ENCODE measurements at regions not wholly inside any gene's neighbourhood (a gene's known extent, or its start where the extent isn't known, plus 50 kb on each side); places are given as distances from the start of the nearest gene placed in this dataset.
"Not testable (repeated sequence)": the region's sequence is repeated elsewhere in the genome, so short reads cannot be mapped to it uniquely, and the experiment has no call there.

DNA sequence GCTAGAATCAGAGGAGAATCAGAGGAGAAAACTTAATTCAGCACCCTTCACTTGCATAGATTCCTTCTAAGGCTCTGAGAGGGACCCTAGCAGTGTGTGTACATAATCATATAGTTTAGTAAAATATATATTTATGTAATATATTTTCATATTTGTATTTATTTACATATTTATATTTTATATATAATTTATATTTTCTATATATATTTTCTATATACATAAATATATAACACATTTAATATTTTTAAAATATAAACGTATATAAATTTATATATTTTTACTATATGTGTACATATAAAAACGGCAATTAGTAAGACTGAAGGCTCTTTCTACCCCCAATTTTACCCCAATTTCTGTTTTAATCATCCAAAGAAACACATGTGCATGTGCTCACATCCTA lies 80.3 kb downstream of the NXPE2 start:
- no peak for DNase-seq

DNA sequence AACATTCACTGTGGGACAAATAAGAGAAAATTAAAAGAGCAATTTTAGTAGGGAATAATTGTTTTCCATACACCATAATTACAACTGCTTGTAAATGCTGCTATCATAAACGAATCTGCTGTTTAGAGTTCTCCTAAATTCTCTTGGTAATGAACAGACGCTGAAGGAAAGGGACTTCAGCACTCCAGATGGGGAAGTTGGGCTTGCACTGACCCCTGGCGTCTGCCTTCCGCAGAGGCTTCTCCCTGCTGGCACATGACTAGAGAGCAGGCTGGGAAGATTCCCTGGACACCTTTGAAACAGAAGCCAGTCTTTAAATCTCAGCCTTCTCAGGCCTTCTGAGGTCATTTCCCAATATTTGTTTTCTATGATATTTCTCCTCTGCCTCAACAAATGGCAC lies 84.1 kb downstream of the NXPE2 start:
- peak in 1 of 2 experiments; percentile 69 for DNase-seq

GRCh38 chr11:114764563-114764962 lies 86.2 kb downstream of the NXPE2 start:
- no peak for DNase-seq

- DNase-seq, result no peak
Observed at GRCh38 chr11:114771172-114771571, 92.8 kb downstream of the NXPE2 start.

- DNase-seq, result no peak
Observed at GRCh38 chr11:114773541-114774338, 95.4 kb downstream of the NXPE2 start.

DNA sequence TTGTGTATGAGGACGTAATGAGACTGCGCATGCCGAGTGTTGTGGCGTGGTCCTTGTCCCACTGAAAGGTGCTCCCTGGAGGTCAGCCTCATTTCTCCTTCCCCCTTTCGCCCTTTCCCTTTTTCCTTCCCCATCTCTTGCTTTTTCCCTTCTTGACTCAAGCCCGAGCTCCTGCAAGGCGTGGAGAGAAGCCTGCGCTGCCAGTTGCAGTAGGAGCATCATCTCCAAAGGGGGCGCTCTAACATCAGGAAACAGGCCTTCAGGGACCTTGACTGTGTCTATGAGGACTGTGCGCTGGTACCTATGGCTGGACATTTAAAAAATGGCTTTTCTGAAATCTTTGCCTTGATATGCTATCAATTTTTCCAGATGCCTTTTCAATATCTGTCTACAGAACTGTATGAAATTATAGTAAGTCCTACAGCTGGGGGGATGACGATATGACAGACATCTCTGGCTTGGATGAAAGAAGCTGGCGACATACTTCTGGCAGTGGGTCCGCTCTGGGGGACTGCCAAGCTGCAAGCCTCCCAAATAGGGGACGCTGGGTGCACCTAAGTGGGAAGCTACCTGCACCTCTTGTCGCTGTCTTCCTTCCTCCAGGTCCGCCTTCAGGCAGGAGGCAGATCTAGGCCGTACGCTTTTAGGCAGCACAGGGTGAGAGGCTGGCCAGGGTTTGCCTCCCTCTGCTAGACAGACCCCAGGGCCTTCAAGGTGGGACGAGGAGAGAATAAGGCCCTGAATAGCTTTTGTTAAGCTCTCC lies 96.5 kb downstream of the NXPE2 start:
- peak; percentile 52 to 84 for DNase-seq

DNA sequence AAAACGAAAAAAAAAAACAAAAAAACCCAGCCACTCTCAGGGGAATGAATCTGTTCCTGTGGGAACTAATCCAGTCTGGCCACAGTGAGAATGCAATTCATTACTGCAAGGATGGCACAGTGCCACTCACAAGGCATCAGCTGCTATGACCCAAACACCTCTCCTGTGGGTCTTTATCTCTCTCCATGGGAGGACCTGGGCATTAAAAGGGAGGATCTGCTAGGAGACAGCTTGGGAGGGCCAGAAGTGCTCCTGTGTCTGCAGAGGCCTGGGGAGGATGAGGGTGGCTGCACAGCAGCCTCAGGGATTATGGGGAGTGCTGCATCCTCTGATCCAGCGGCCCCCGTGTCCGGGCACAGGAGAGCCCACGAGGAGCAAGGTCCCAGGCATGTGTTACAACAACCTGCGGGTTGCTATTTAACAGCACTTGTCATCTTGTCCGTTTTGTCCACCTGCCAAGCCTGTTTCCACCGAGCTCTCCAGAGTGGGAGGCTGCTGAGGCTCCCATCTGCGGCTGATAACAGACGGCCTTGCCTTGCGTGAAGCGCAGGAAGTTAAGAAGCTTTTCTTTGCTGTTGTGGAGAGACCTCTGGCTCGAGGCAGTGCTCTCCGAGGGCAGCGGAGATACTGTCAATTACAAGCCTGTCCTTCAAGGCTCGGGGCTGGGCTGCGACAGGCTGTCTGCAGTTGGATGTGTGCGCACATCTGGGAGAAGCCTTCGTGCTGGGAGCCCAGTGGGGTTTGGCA lies 97.7 kb downstream of the NXPE2 start:
- peak in 1 of 2 experiments; percentile 38 for DNase-seq

DNA sequence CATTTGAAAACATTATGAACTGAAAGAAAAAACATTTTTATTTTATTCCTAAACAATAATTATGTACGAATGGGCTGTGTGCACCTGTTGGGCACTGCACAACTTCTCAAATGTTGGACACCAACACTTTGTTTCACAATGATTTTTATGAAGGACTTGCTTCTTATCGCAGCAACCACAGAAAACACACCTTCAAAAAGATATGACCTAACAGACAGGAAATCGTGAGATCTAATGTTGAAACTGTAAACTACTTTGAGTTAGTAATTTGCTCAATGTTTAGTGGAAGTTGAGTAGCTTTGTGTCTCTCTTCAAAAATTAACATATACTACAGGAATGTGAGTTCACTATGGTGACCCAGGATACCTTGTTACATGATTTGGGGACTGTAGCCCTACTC lies 98.6 kb downstream of the NXPE2 start:
- DNase-seq, result no peak

DNA sequence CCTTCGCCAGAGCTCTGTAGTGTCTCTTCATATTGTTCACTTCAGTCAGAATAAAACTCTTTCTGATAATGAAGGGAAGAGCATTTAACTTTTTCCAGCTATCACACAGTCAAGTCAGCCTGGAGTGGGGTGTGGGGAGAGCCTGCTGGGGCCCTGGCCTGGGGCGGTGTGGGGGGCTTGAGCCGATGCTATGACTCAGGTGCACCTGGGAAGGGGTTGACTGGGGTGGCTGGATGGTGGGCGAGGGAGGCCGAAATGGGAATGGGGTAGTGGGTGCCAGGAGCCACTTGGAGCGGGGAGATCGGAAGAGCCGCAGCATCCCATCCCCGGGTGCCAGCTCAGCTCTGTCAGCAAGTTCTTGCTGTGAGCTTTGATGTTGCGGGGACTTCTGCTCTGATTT lies 100.9 kb downstream of the NXPE2 start:
- DNase-seq, result no peak

DNA sequence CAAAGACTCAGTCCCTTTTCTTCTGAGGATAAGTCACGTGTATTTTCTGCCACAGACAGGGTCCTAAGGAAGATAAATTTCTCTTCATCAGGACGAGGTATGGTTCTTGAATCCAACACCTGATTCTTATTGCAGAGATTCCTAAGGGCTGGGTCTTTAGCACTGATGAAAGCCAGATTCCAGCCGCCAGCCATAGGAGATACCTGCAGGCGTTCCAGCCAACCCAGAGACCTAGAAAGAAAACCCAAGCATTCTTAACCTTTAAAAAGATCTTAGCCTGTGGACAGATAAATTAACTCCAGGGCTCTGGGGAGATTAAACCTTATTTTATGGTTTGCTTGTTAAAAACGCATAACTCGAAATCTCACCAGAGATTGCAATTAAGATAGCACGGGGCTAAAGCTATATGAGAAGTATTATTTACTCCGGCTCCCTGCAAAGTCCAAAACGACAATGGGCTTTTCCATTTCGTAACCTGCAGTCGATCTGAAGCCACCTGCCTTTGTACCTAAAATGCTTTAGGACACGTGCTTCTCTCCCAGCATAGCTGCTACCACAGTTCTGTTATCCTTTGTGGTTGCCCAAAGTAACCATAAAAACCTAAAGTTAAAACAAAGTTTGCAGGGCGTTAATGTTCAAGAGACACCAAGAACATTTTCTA lies 104.5 kb downstream of the NXPE2 start:
- no peak for DNase-seq

DNA sequence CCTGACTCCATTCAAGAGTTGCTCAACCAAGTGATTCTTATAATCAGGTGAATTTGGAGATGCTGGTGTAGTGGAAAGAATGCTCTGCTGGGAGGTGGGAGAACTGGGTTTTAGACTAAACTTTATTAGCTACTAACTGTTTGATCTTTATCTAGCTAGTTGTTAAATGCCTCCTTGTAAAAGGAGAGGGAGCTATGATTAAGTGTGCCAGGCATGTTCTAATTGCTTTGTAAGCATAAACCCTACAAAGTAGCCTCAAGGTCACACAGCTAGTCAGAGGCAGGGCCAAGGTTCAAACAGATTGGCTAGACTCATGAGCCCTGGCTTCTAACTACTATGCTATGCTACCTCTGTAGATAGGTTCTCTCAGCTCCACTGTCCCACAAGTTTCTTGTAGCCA lies 105.5 kb downstream of the NXPE2 start:
- DNase-seq, result no peak

DNA sequence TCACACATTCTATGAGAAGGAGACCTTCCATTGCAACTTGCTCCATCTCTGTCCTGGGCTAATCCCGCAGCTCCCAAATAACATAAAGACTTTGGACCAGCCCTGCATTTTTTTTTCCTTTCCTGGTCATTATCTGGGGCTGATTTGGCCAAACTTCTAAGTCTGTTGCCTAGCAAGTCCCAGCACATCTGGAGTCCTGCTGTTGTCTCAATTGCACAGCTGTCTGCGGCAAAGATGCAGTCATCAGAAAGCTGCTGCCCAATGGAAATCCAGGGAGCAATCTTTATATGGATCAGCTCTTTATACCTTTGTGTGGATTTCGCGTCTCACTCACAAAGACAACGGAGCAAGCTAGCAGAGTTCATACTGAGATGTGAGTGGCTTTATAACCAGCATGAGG lies 105.9 kb downstream of the NXPE2 start:
- no peak for DNase-seq

- no peak for DNase-seq
Observed at GRCh38 chr11:114784891-114785290, 106.6 kb downstream of the NXPE2 start.

GRCh38 chr11:114785820-114786219 lies 107.5 kb downstream of the NXPE2 start:
- no peak for DNase-seq

DNA sequence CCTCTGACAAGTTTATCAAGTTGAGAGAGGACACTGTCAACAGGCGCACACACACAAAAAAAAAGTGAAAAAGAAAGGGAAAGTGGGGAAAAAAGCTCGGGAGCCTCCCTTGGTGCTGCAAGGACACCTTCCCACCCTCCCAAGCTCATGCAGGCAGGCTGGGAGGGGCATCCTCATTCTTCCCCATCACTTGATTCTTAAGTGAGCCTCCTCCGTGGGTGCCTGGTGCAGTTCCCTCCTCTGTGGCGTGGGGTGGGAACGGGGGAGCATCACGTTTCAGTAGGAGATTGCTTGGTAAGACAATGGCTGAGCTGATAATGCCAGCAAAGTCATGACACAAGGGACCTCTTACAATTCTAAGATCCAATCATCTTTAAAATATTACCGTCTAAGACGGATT lies 108.8 kb downstream of the NXPE2 start:
- no peak for DNase-seq

- DNase-seq, result no peak
Observed at GRCh38 chr11:114790910-114791309, 112.6 kb downstream of the NXPE2 start.

GRCh38 chr11:114794048-114794684 lies 115.8 kb downstream of the NXPE2 start:
- no peak for DNase-seq

DNA sequence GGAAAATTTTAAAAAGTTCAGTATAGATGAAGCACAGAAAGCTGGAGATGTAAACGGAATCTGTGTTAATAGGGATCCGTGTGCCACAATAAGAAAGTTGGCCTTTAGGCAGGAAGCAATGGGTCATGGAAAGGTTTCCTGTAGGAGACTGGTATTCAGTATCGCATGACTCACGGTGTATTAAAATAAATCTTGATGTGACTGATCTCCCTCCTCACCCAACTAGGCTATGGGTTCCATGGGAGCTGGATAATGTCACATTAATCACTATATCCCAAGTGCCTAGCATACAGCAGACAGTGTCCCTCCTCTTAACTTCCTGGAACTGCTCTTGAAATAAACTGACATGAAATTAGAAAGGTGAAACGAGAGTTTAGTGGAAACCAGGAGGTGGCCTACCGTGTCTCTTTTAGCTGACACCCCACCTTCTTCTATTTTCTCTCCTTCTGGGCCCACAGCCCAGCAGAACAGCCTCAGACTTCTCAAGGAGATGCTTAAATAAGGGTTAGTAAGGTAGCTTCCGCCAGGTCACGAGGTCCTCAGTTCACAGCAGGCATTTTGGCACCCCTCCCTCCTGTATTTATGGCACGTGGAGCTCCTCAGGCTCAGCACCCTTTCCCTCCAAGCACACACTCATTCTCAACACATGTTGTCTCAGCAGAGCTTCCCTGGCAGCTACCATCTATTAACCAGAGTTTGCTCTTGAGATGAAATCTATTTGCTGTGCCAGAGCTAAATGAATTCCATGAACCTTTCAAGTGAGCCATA lies 118.8 kb downstream of the NXPE2 start:
- DNase-seq, result no peak

DNA sequence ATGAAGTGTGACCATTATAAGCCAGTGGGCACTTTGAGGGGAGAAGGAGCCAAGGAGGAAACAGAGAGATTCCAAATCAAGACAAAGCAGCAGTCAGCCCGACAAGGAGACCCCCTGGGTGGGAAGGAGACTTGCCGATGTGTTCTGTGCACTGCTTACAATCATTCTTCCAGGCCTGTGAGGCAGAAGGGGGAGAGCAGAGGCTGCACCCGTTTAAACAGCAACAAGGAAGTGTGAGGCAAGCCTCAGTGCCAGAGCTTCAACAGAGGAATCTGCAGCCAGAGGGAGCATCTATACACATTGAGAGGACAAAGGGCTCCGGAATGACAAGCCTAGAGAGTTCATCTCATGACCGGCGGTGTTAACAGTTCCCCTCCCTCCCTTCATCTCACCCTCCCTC lies 121.1 kb downstream of the NXPE2 start:
- no peak for DNase-seq

DNA sequence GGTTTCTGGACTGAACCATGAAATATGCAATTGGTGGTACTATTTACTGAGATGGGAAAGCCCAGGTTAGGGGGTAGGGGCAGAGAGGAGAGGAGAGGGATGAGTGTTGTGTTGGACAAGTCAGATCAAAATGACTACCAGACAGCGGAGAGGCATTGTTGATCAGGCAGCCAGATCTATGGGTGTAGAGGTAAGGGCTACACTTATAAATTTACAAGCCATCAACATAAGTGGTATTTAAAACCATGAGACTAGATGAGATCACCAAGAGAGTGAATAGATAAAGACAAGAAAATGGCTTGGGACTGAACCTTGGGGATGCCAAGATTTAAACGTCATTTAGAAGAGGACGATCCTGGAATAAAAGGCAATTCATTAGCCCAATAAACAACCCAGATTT lies 123.4 kb downstream of the NXPE2 start:
- no peak for DNase-seq

GRCh38 chr11:114802878-114803277 lies 124.6 kb downstream of the NXPE2 start:
- no peak for DNase-seq

DNA sequence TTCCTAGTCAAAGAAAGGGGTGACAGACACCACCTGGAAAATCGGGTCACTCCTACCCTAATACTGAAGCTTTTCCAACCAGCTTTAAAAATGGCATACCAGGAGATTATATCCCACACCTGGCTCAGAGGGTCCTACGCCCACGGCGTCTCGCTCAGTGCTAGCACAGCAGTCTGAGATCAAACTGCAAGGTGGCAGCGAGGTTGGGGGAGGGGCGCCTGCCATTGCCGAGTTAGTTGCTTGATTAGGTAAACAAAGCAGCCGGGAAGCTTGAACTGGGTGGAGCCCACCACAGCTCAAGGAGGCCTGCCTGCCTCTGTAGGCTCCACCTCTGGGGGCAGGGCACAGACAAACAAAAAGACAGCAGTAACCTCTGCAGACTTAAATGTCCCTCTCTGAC lies 127.1 kb downstream of the NXPE2 start:
- DNase-seq, result not testable (repeated sequence)

All from NCI-H446 (cell line).